OCI-LY7 (cell line): ENCODE measurements at regions not wholly inside any gene's neighbourhood (a gene's known extent, or its start where the extent isn't known, plus 50 kb on each side); places are given as distances from the start of the nearest gene placed in this dataset.

Source experiments
- BruUV-seq: library from RNA; stranded (reverse); fragments of 400-500 nt; replicated peaks from 2 replicates; lab custom pipeline; 2021; lab: Mats Ljungman, UMichigan
- CTCF ChIA-PET: fragments of 300-600 bp; sonication (Branson Sonifier 250); formaldehyde crosslinking; loops from one replicate; lab custom pipeline; 2022; ENCODE audit warnings: antibody characterized with exemption; ENCODE audit not compliant: unreplicated experiment; lab: Charles Lee
- POLR2A ChIA-PET: fragments of 300-600 bp; sonication (Branson Sonifier 250); formaldehyde crosslinking; loops from one replicate; lab custom pipeline; 2022; ENCODE audit warnings: antibody characterized with exemption; lab: Charles Lee
- DNase-seq: peaks from one replicate; pipeline ENCODE4 v3.0.0-alpha.2; 2015; ENCODE audit warnings: low spot score
- H2AFZ ChIP-seq: fragments of 200-600 bp; sonication (generic), shearing (Covaris generic); 2 replicates; pipeline ENCODE4 v1.6.1; 2014; ENCODE audit warnings: mild to moderate bottlenecking, antibody characterized with exemption, low read length, moderate library complexity
- H3K27ac ChIP-seq: fragments of 200-600 bp; sonication (generic); 2 replicates; pipeline ENCODE4 v1.5.1; 2014; ENCODE audit warnings: mixed run types, low read depth, mild to moderate bottlenecking, moderate library complexity, low read length, inconsistent platforms; ENCODE audit not compliant: poor library complexity, severe bottlenecking
- H3K36me3 ChIP-seq: fragments of 200-600 bp; sonication (generic); 2 replicates; pipeline ENCODE4 v1.6.1; 2014; ENCODE audit warnings: mild to moderate bottlenecking, antibody characterized with exemption, low read length, moderate library complexity, mixed read lengths; ENCODE audit not compliant: insufficient read depth
- H3K4me1 ChIP-seq: fragments of 200-600 bp; sonication (generic); 2 replicates; pipeline ENCODE4 v1.5.1; 2014; ENCODE audit warnings: mild to moderate bottlenecking, low read length; ENCODE audit not compliant: insufficient read depth, poor library complexity, severe bottlenecking
- H3K4me2 ChIP-seq: fragments of 200-600 bp; sonication (generic); 2 replicates; pipeline ENCODE4 v1.6.1; 2014; ENCODE audit warnings: mild to moderate bottlenecking, low read length
- H3K4me3 ChIP-seq: fragments of 200-600 bp; sonication (generic); 2 replicates; pipeline ENCODE4 v1.5.1; 2014; ENCODE audit warnings: mild to moderate bottlenecking, low read depth, low read length; ENCODE audit not compliant: poor library complexity, severe bottlenecking
- H3K79me2 ChIP-seq: fragments of 200-600 bp; sonication (generic); 2 replicates; pipeline ENCODE4 v1.6.1; 2016; ENCODE audit warnings: low read depth, mild to moderate bottlenecking, low read length, moderate library complexity, mixed read lengths; ENCODE audit not compliant: insufficient read depth
- H3K9me2 ChIP-seq: fragments of 200-600 bp; sonication (generic); 2 replicates; pipeline ENCODE4 v1.6.1; 2016; ENCODE audit warnings: mild to moderate bottlenecking, low read length, mixed read lengths; ENCODE audit not compliant: insufficient read depth
- H3K9me3 ChIP-seq: fragments of 200-600 bp; sonication (generic); 2 replicates; pipeline ENCODE4 v1.6.1; 2014; ENCODE audit warnings: mild to moderate bottlenecking, mixed run types, low read length, mixed read lengths
- H4K20me1 ChIP-seq: fragments of 200-600 bp; sonication (generic); 2 replicates; pipeline ENCODE4 v1.6.1; 2014; ENCODE audit warnings: mild to moderate bottlenecking, antibody characterized with exemption, low read length, moderate library complexity, mixed read lengths; ENCODE audit not compliant: insufficient read depth
- EZH2phosphoT487 ChIP-seq: fragments of 200-600 bp; sonication (generic); IDR thresholded peaks from 2 replicates; pipeline ENCODE4 v1.6.1; 2018; ENCODE audit warnings: low read depth, borderline replicate concordance, mild to moderate bottlenecking, mixed run types, antibody characterized with exemption, low read length, moderate library complexity, mixed read lengths
- intact Hi-C: fragments of 100-400 bp; cut with micrococcal nuclease; formaldehyde crosslinking; loops from one replicate; pipeline ENCODE4 v1.10.0; 2022; ENCODE audit not compliant: unreplicated experiment
- TF ChIP-seq, protein P1 (sequence below): fragments of 200-600 bp; sonication (generic); conservative IDR thresholded peaks from 2 replicates; pipeline ENCODE4 v1.5.1; 2014; ENCODE audit warnings: mild to moderate bottlenecking, antibody characterized with exemption, low read length, moderate library complexity, mixed read lengths

- Histone ChIP-seq H4K20me1 (no peaks in the 10 kb centered on the region), H3K9me2 (no peaks in the 10 kb centered on the region), H3K9me3 (no peaks in the 10 kb centered on the region), H3K27ac (no peak overlapping the region), H3K79me2 (no peaks in the 10 kb centered on the region), H3K36me3 (no peaks in the 10 kb centered on the region), H3K4me2 (no peak overlapping the region), H3K4me3 (no peak overlapping the region), H3K4me1 (no peaks in the 10 kb centered on the region), H2AFZ (no peak overlapping the region)
- BruUV-seq = no TSS peak
- DNase-seq = no peak
- intact Hi-C loops = no loop called here
- POLR2A ChIA-PET = no interaction called here
- no peak for TF ChIP-seq EZH2phosphoT487
- CTCF ChIA-PET = no interaction called here
These were observed 449.1 kb upstream of the NRP1 start for GRCh38 chr10:33783557-33783956.

- Histone ChIP-seq H3K4me3 (no peak overlapping the region), H3K9me2 (no peaks in the 10 kb centered on the region), H2AFZ (no peak overlapping the region), H3K27ac (no peak overlapping the region), H4K20me1 (no peaks in the 10 kb centered on the region), H3K36me3 (no peaks in the 10 kb centered on the region), H3K4me2 (no peak overlapping the region), H3K9me3 (no peaks in the 10 kb centered on the region), H3K79me2 (no peaks in the 10 kb centered on the region), H3K4me1 (no peaks in the 10 kb centered on the region)
- DNase-seq = no peak
- BruUV-seq = no TSS peak
- intact Hi-C loops = no loop called here
- ChIA-PET POLR2A (no interaction called here), CTCF (no interaction called here)
- no peak for TF ChIP-seq EZH2phosphoT487
- TF ChIP-seq, protein P1, sequence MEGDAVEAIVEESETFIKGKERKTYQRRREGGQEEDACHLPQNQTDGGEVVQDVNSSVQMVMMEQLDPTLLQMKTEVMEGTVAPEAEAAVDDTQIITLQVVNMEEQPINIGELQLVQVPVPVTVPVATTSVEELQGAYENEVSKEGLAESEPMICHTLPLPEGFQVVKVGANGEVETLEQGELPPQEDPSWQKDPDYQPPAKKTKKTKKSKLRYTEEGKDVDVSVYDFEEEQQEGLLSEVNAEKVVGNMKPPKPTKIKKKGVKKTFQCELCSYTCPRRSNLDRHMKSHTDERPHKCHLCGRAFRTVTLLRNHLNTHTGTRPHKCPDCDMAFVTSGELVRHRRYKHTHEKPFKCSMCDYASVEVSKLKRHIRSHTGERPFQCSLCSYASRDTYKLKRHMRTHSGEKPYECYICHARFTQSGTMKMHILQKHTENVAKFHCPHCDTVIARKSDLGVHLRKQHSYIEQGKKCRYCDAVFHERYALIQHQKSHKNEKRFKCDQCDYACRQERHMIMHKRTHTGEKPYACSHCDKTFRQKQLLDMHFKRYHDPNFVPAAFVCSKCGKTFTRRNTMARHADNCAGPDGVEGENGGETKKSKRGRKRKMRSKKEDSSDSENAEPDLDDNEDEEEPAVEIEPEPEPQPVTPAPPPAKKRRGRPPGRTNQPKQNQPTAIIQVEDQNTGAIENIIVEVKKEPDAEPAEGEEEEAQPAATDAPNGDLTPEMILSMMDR = no peak
These were observed 448.6 kb upstream of the NRP1 start for GRCh38 chr10:33783078-33783477.

- Histone ChIP-seq H3K79me2 (no peaks in the 10 kb centered on the region), H3K9me2 (no peaks in the 10 kb centered on the region), H3K4me2 (no peak overlapping the region), H3K4me1 (no peaks in the 10 kb centered on the region), H3K27ac (no peak overlapping the region), H2AFZ (no peak overlapping the region), H3K36me3 (no peaks in the 10 kb centered on the region), H3K4me3 (no peak overlapping the region), H4K20me1 (no peaks in the 10 kb centered on the region), H3K9me3 (no peaks in the 10 kb centered on the region)
- ChIA-PET POLR2A (no interaction called here), CTCF (no interaction called here)
- DNase-seq = no peak
- no TSS peak for BruUV-seq
- TF ChIP-seq EZH2phosphoT487 = no peak
- TF ChIP-seq, protein P1 = no peak
- intact Hi-C loops = no loop called here
These were observed 447.3 kb upstream of the NRP1 start for GRCh38 chr10:33781606-33782395.
